ENCODE measurements at regions not wholly inside any gene's neighbourhood (a gene's known extent, or its start where the extent isn't known, plus 50 kb on each side); places are given as distances from the start of the nearest gene placed in this dataset.
"Not testable (repeated sequence)": the region's sequence is repeated elsewhere in the genome, so short reads cannot be mapped to it uniquely, and the experiment has no call there.

DNA sequence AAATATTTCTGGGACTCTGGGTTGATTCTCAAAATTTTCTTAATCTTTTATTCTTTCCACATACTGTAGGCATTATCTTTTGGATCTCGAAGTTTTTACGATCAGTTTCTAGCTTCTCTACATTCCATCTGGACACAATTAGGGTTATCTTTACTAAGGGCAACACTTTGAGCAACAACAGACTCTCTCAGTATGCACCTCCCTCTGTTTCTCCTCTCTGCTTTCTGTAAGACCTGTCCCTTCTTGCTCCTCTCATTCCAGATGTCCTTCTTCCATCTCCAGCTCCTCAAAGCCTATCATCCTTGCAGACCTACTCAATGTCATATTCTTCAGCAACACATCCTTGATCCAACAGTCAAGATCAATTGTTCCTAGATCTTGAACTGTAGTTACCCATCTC is 457.0 kb downstream of the SLC6A15 start:
- Histone ChIP-seq H3K36me3 (ENCODE audit: control insufficient read depth in 2 of 2, insufficient read depth in 1 of 2, low read length in 2 of 2) (no peaks in the 10 kb centered on the region), H3K4me1 (ENCODE audit: control insufficient read depth, insufficient read depth, low read length) (no peaks in the 10 kb centered on the region), H3K9me3 (ENCODE audit: control insufficient read depth, insufficient read depth, low read depth, low read length) (no peaks in the 10 kb centered on the region), H3K27ac (ENCODE audit: extremely low read depth, low read depth, low read length) (no peak overlapping the region), H3K4me3 (ENCODE audit: low read depth, low read length) (no peak overlapping the region)
- POLR2A ChIA-PET: no interaction called here
- TF ChIP-seq ZNF624 (tag by site-specific recombination; IDR thresholded peaks at IDR 0.05): no peak
- TF ChIP-seq ZNF549 (tag by site-specific recombination; IDR thresholded peaks at IDR 0.05): no peak
- TF ChIP-seq ZBTB17 (tag by site-specific recombination; IDR thresholded peaks at IDR 0.05): no peak
- no peak for TF ChIP-seq GLI2 (tag by site-specific recombination; IDR thresholded peaks at IDR 0.05; ENCODE audit: borderline replicate concordance, low read depth)
- CTCF ChIA-PET: no interaction called here

DNA sequence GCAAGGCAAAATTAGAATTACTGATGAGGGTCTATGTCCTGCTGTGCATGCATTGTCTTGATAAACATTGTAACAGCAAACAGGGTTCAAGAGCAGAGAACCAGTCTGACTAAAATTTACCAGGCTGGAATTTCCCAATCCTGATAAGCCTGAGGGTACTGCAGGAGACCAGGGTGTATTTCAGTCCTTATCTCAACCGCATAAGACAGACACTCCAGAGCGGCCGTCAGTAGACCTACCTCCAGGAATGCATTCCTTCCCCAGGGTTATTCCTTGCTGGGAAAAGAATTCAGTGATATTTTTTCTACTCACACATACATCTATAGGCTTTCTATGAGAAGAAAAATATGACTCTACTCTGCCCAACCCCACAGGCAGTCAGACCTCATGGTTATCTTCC is 466.1 kb downstream of the SLC6A15 start:
- H3K4me3 ChIP-seq (ENCODE audit: low read depth, low read length); H3K4me1 ChIP-seq (ENCODE audit: control insufficient read depth, insufficient read depth, low read length); H3K9me3 ChIP-seq (ENCODE audit: control insufficient read depth, insufficient read depth, low read depth, low read length); H3K27ac ChIP-seq (ENCODE audit: extremely low read depth, low read depth, low read length); POLR2A ChIA-PET; CTCF ChIA-PET; H3K36me3 ChIP-seq (ENCODE audit: control insufficient read depth in 2 of 2, insufficient read depth in 1 of 2, low read length in 2 of 2): not testable (repeated sequence)

DNA sequence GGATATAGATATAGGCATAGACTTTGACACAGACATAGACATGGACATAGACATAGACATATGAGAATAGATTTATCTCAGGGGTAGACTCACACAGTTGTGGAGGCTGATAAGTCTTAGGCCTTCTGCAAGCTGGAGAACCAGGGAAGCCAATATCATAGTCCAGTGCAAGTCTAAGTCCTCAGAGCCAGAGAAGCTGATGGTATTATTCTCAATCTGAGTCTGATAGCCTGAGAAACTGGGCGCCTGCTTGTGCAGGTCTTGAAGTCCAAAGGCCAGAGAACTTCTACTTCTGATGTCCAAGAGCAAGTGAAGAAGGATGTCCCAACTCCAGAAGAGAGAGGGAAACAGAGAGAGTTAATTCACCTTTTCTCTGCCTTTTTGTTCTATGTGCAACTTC is 476.5 kb downstream of the SLC6A15 start:
- H3K4me1 ChIP-seq (ENCODE audit: control insufficient read depth, insufficient read depth, low read length): no peaks in the 10 kb centered on the region
- H3K36me3 ChIP-seq (ENCODE audit: control insufficient read depth in 2 of 2, insufficient read depth in 1 of 2, low read length in 2 of 2): no peaks in the 10 kb centered on the region
- TF ChIP-seq ZBTB7A (tag by site-specific recombination; IDR thresholded peaks at IDR 0.05; ENCODE audit: low read depth): no peak
- TF ChIP-seq ZNF776 (tag by site-specific recombination; IDR thresholded peaks at IDR 0.05; ENCODE audit: borderline replicate concordance): no peak
- TF ChIP-seq, protein P1, sequence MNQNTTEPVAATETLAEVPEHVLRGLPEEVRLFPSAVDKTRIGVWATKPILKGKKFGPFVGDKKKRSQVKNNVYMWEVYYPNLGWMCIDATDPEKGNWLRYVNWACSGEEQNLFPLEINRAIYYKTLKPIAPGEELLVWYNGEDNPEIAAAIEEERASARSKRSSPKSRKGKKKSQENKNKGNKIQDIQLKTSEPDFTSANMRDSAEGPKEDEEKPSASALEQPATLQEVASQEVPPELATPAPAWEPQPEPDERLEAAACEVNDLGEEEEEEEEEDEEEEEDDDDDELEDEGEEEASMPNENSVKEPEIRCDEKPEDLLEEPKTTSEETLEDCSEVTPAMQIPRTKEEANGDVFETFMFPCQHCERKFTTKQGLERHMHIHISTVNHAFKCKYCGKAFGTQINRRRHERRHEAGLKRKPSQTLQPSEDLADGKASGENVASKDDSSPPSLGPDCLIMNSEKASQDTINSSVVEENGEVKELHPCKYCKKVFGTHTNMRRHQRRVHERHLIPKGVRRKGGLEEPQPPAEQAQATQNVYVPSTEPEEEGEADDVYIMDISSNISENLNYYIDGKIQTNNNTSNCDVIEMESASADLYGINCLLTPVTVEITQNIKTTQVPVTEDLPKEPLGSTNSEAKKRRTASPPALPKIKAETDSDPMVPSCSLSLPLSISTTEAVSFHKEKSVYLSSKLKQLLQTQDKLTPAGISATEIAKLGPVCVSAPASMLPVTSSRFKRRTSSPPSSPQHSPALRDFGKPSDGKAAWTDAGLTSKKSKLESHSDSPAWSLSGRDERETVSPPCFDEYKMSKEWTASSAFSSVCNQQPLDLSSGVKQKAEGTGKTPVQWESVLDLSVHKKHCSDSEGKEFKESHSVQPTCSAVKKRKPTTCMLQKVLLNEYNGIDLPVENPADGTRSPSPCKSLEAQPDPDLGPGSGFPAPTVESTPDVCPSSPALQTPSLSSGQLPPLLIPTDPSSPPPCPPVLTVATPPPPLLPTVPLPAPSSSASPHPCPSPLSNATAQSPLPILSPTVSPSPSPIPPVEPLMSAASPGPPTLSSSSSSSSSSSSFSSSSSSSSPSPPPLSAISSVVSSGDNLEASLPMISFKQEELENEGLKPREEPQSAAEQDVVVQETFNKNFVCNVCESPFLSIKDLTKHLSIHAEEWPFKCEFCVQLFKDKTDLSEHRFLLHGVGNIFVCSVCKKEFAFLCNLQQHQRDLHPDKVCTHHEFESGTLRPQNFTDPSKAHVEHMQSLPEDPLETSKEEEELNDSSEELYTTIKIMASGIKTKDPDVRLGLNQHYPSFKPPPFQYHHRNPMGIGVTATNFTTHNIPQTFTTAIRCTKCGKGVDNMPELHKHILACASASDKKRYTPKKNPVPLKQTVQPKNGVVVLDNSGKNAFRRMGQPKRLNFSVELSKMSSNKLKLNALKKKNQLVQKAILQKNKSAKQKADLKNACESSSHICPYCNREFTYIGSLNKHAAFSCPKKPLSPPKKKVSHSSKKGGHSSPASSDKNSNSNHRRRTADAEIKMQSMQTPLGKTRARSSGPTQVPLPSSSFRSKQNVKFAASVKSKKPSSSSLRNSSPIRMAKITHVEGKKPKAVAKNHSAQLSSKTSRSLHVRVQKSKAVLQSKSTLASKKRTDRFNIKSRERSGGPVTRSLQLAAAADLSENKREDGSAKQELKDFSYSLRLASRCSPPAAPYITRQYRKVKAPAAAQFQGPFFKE (tag by site-specific recombination; IDR thresholded peaks at IDR 0.05; ENCODE audit: borderline replicate concordance): no peak
- TF ChIP-seq ZNF223 (tag by site-specific recombination; IDR thresholded peaks at IDR 0.05): no peak
- TF ChIP-seq KLF9 (tag by site-specific recombination; IDR thresholded peaks at IDR 0.05; ENCODE audit: low read depth): no peak
- TF ChIP-seq ZNF610 (tag by site-specific recombination; IDR thresholded peaks at IDR 0.05; ENCODE audit: borderline replicate concordance): no peak
- TF ChIP-seq, protein P2, sequence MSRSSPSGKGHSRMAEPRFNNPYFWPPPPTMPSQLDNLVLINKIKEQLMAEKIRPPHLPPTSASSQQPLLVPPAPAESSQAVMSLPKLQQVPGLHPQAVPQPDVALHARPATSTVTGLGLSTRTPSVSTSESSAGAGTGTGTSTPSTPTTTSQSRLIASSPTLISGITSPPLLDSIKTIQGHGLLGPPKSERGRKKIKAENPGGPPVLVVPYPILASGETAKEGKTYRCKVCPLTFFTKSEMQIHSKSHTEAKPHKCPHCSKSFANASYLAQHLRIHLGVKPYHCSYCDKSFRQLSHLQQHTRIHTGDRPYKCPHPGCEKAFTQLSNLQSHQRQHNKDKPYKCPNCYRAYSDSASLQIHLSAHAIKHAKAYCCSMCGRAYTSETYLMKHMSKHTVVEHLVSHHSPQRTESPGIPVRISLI (tag by site-specific recombination; IDR thresholded peaks at IDR 0.05): no peak
- no peak for TF ChIP-seq ZNF366 (tag by site-specific recombination; conservative IDR thresholded peaks at IDR 0.05)
- TF ChIP-seq KLF10 (tag by site-specific recombination; IDR thresholded peaks at IDR 0.05): no peak
- TF ChIP-seq ZNF350 (tag by site-specific recombination; IDR thresholded peaks at IDR 0.05): no peak
- TF ChIP-seq, protein P3, sequence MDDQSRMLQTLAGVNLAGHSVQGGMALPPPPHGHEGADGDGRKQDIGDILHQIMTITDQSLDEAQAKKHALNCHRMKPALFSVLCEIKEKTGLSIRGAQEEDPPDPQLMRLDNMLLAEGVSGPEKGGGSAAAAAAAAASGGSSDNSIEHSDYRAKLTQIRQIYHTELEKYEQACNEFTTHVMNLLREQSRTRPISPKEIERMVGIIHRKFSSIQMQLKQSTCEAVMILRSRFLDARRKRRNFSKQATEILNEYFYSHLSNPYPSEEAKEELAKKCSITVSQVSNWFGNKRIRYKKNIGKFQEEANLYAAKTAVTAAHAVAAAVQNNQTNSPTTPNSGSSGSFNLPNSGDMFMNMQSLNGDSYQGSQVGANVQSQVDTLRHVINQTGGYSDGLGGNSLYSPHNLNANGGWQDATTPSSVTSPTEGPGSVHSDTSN (CRISPR knock-in tag; IDR thresholded peaks at IDR 0.05): no peak
- no peak for TF ChIP-seq ZNF121 (tag by site-specific recombination; IDR thresholded peaks at IDR 0.05)
- TF ChIP-seq, protein P4, sequence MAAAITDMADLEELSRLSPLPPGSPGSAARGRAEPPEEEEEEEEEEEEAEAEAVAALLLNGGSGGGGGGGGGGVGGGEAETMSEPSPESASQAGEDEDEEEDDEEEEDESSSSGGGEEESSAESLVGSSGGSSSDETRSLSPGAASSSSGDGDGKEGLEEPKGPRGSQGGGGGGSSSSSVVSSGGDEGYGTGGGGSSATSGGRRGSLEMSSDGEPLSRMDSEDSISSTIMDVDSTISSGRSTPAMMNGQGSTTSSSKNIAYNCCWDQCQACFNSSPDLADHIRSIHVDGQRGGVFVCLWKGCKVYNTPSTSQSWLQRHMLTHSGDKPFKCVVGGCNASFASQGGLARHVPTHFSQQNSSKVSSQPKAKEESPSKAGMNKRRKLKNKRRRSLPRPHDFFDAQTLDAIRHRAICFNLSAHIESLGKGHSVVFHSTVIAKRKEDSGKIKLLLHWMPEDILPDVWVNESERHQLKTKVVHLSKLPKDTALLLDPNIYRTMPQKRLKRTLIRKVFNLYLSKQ (tag by site-specific recombination; IDR thresholded peaks at IDR 0.05; ENCODE audit: borderline replicate concordance): no peak
- no peak for TF ChIP-seq ZNF433 (tag by site-specific recombination; IDR thresholded peaks at IDR 0.05; ENCODE audit: low read depth)
- no peak for TF ChIP-seq ZNF558 (tag by site-specific recombination; IDR thresholded peaks at IDR 0.05)
- no peak for TF ChIP-seq ZFP41 (tag by site-specific recombination; IDR thresholded peaks at IDR 0.05; ENCODE audit: borderline replicate concordance)
- TF ChIP-seq TRIM28 (IDR thresholded peaks at IDR 0.05; ENCODE audit: borderline replicate concordance, low read length): no peak
- TF ChIP-seq, protein P5, sequence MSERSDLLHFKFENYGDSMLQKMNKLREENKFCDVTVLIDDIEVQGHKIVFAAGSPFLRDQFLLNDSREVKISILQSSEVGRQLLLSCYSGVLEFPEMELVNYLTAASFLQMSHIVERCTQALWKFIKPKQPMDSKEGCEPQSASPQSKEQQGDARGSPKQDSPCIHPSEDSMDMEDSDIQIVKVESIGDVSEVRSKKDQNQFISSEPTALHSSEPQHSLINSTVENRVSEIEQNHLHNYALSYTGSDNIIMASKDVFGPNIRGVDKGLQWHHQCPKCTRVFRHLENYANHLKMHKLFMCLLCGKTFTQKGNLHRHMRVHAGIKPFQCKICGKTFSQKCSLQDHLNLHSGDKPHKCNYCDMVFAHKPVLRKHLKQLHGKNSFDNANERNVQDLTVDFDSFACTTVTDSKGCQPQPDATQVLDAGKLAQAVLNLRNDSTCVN (tag by site-specific recombination; optimal IDR thresholded peaks at IDR 0.05): no peak
- H3K9me3 ChIP-seq (ENCODE audit: control insufficient read depth, insufficient read depth, low read depth, low read length): no peaks in the 10 kb centered on the region
- H3K4me3 ChIP-seq (ENCODE audit: low read depth, low read length): no peak overlapping the region
- ChIA-PET POLR2A (no interaction called here), CTCF (interaction anchor here (0.6 kb wide), 2 partner anchors 235 to 350 kb away, joined by 3 to 4 read pairs; no protein-coding TSS in a partner anchor)
- H3K27ac ChIP-seq (ENCODE audit: extremely low read depth, low read depth, low read length): no peak overlapping the region
